ENCODE measurements at regions not wholly inside any gene's neighbourhood (a gene's known extent, or its start where the extent isn't known, plus 50 kb on each side); places are given as distances from the start of the nearest gene placed in this dataset.
"Not testable (repeated sequence)": the region's sequence is repeated elsewhere in the genome, so short reads cannot be mapped to it uniquely, and the experiment has no call there.

- DNase-seq = no peak
Measured at GRCh38 chr2:37571587-37572136, 99.8 kb downstream of the CDC42EP3 start.

- DNase-seq = no peak
Measured at GRCh38 chr2:37573451-37574388, 97.7 kb downstream of the CDC42EP3 start.

GRCh38 chr2:37575780-37576179 lies 95.7 kb downstream of the CDC42EP3 start:
- DNase-seq = no peak

- DNase-seq = not testable (repeated sequence)
Measured at GRCh38 chr2:37576194-37576593, 95.2 kb downstream of the CDC42EP3 start.

GRCh38 chr2:37576831-37577230 lies 94.6 kb downstream of the CDC42EP3 start:
- DNase-seq = no peak

GRCh38 chr2:37579192-37579713 lies 92.2 kb downstream of the CDC42EP3 start:
- no peak for DNase-seq

- DNase-seq = not testable (repeated sequence)
Measured at GRCh38 chr2:37579949-37580348, 91.5 kb downstream of the CDC42EP3 start.

- no peak for DNase-seq
Measured at GRCh38 chr2:37581433-37581832, 90.0 kb downstream of the CDC42EP3 start.

GRCh38 chr2:37582481-37583220 lies 88.8 kb downstream of the CDC42EP3 start:
- DNase-seq = no peak

GRCh38 chr2:37583402-37583801 lies 88.0 kb downstream of the CDC42EP3 start:
- no peak for DNase-seq

GRCh38 chr2:37583867-37584266 lies 87.6 kb downstream of the CDC42EP3 start:
- DNase-seq = no peak

GRCh38 chr2:37585295-37585908 lies 86.0 kb downstream of the CDC42EP3 start:
- DNase-seq = peak; percentile 54

- DNase-seq = no peak
Measured at GRCh38 chr2:37585982-37586621, 85.3 kb downstream of the CDC42EP3 start.

GRCh38 chr2:37586663-37587317 lies 84.7 kb downstream of the CDC42EP3 start:
- no peak for DNase-seq

- no peak for DNase-seq
Measured at GRCh38 chr2:37587817-37588216, 83.6 kb downstream of the CDC42EP3 start.

- DNase-seq = no peak
Measured at GRCh38 chr2:37588316-37588777, 83.1 kb downstream of the CDC42EP3 start.

GRCh38 chr2:37589298-37589697 lies 82.1 kb downstream of the CDC42EP3 start:
- no peak for DNase-seq

GRCh38 chr2:37590119-37590571 lies 81.3 kb downstream of the CDC42EP3 start:
- DNase-seq = no peak

All from NCI-H774 (cell line).